Activated T-cell treated with anti-CD3 and anti-CD28 coated beads, Interleukin-2, amount 50 U/mL, for 24 hours (primary cell): ENCODE measurements at regions not wholly inside any gene's neighbourhood (a gene's known extent, or its start where the extent isn't known, plus 50 kb on each side); places are given as distances from the start of the nearest gene placed in this dataset.

ENCODE experiments used
- DNase-seq: peaks from one replicate; pipeline ENCODE4 v3.0.0-alpha.2; 2020
- H3K27ac Mint-ChIP-seq: 2 replicates; pipeline ENCODE4 v1.8.0; 2020; ENCODE audit warnings: mild to moderate bottlenecking, mixed read lengths
- H3K27me3 Mint-ChIP-seq: 2 replicates; pipeline ENCODE4 v1.8.0; 2020; ENCODE audit warnings: mixed read lengths
- H3K36me3 Mint-ChIP-seq: 2 replicates; pipeline ENCODE4 v1.8.0; 2020; ENCODE audit warnings: low read depth, mixed read lengths
- H3K4me1 Mint-ChIP-seq: 2 replicates; pipeline ENCODE4 v1.8.0; 2020; ENCODE audit warnings: low read depth, mixed read lengths
- H3K4me3 Mint-ChIP-seq: 2 replicates; pipeline ENCODE4 v1.8.0; 2020; ENCODE audit warnings: mild to moderate bottlenecking, moderate library complexity, mixed read lengths
- H3K9me3 Mint-ChIP-seq: 2 replicates; pipeline ENCODE4 v1.8.0; 2020; ENCODE audit warnings: mixed read lengths

GRCh38 chr3:35502699-35503098 lies 136.6 kb upstream of the ARPP21 start:
- H3K9me3 Mint-ChIP-seq: peaks cover 9% of the 10 kb centered on the region
- no peaks in the 10 kb centered on the region for H3K4me1 Mint-ChIP-seq
- no peak for DNase-seq
- no peaks in the 10 kb centered on the region for H3K27me3 Mint-ChIP-seq
- H3K27ac Mint-ChIP-seq: no peak overlapping the region
- no peak overlapping the region for H3K4me3 Mint-ChIP-seq
- H3K36me3 Mint-ChIP-seq: no peaks in the 10 kb centered on the region

- Mint-ChIP-seq H3K27me3 (no peaks in the 10 kb centered on the region), H3K9me3 (peaks cover 2% of the 10 kb centered on the region), H3K36me3 (no peaks in the 10 kb centered on the region), H3K27ac (no peak overlapping the region), H3K4me3 (no peak overlapping the region), H3K4me1 (no peaks in the 10 kb centered on the region)
- DNase-seq: no peak
Observed at GRCh38 chr3:35505181-35505580, 134.1 kb upstream of the ARPP21 start.

- Mint-ChIP-seq H3K4me3 (no peak overlapping the region), H3K27me3 (no peaks in the 10 kb centered on the region), H3K9me3 (peaks cover 2% of the 10 kb centered on the region), H3K36me3 (no peaks in the 10 kb centered on the region), H3K4me1 (no peaks in the 10 kb centered on the region), H3K27ac (no peak overlapping the region)
- no peak for DNase-seq
Observed at GRCh38 chr3:35505772-35506171, 133.6 kb upstream of the ARPP21 start.

DNA sequence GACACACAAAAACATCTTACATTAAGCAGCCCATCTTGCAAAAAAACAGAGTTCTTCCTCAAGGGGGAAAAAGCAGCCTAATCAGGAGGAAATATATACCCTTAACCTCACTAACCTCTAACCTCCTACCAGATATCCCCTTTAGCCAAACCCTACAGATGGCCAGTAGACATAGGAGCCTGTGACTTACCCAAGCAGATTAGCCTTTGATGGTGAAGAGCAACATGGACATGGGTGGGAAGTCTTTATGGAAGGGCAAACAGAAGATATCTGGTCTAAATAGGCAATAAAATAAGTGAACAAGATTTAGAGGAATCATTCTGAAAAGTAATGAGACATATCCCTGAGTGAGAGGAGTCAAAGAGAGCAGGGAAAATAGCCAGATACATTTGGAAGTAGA lies 119.4 kb upstream of the ARPP21 start:
- H3K9me3 Mint-ChIP-seq: peaks cover 10% of the 10 kb centered on the region
- H3K4me1 Mint-ChIP-seq: no peaks in the 10 kb centered on the region
- H3K36me3 Mint-ChIP-seq: no peaks in the 10 kb centered on the region
- H3K27me3 Mint-ChIP-seq: no peaks in the 10 kb centered on the region
- H3K27ac Mint-ChIP-seq: no peak overlapping the region
- no peak overlapping the region for H3K4me3 Mint-ChIP-seq
- no peak for DNase-seq

- Mint-ChIP-seq H3K27me3 (no peaks in the 10 kb centered on the region), H3K9me3 (peaks cover 10% of the 10 kb centered on the region), H3K36me3 (no peaks in the 10 kb centered on the region), H3K27ac (no peak overlapping the region), H3K4me3 (no peak overlapping the region), H3K4me1 (no peaks in the 10 kb centered on the region)
- DNase-seq: no peak
Observed at GRCh38 chr3:35521196-35521595, 118.1 kb upstream of the ARPP21 start.

- no peak overlapping the region for H3K4me3 Mint-ChIP-seq
- H3K27me3 Mint-ChIP-seq: no peaks in the 10 kb centered on the region
- no peak overlapping the region for H3K27ac Mint-ChIP-seq
- no peaks in the 10 kb centered on the region for H3K4me1 Mint-ChIP-seq
- no peak for DNase-seq
- no peaks in the 10 kb centered on the region for H3K36me3 Mint-ChIP-seq
- peaks cover 8% of the 10 kb centered on the region for H3K9me3 Mint-ChIP-seq
Observed at GRCh38 chr3:35522450-35522849, 116.9 kb upstream of the ARPP21 start.

DNA sequence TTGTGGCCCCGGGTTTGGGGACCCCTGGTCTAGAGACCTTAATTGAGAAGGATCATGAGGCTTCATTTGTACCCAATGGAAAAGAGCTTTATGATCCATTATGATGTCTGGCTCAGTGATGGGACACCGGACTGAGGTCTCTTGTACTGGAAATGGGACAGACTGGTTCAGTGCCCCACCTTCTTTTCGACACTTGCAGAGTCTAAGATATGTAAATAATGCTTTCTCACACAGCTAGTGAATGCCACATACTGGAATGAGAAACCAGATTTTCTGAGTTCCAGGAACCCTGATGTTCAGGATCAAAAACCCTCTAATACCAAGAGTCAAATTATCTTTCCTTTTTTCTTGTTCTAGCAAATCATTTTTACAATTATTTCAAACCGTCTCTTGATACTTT lies 116.3 kb upstream of the ARPP21 start:
- Mint-ChIP-seq H3K27me3 (no peaks in the 10 kb centered on the region), H3K27ac (no peak overlapping the region), H3K36me3 (no peaks in the 10 kb centered on the region), H3K4me3 (no peak overlapping the region), H3K4me1 (no peaks in the 10 kb centered on the region), H3K9me3 (peaks cover 6% of the 10 kb centered on the region)
- no peak for DNase-seq

DNA sequence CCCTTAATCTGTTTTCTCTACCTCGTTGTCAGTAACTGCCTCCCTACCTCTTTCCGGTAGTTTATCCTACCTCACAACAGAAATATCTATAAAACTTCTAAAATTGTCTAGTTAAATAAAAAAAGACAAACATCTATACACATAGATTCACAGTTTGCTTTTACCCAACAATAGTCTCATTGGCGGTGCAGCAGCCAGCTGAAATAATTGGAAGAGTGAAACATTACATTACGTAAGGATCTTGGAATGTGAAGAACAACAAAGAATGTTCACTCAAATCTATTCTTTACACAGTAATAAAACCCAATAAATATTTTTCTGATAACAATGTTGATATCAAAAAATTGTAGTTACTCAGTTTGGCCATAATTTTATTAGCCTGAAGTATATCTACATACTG lies 115.5 kb upstream of the ARPP21 start:
- Mint-ChIP-seq H3K36me3 (no peaks in the 10 kb centered on the region), H3K4me3 (no peak overlapping the region), H3K4me1 (no peaks in the 10 kb centered on the region), H3K27ac (no peak overlapping the region), H3K27me3 (no peaks in the 10 kb centered on the region), H3K9me3 (peaks cover 5% of the 10 kb centered on the region)
- no peak for DNase-seq

DNA sequence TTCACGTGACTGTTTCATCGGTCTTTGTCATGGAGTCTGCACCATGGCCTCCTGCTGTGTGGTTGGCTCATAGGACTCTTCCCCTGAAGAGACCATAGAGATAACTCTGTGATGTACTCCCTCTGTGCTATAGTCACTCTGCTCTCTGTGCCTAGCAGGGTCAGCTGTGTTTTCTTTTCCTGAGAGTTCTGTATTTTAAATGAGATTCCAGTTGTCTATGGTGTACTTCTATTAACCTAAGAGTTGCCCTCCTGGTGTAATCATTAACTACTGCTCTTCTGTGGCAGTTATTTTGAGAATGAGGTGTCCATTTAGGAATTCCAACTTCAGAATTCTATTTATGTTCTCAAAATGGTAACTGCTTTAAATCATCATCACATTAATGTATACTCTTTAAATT lies 114.5 kb upstream of the ARPP21 start:
- no peaks in the 10 kb centered on the region for H3K4me1 Mint-ChIP-seq
- H3K36me3 Mint-ChIP-seq: no peaks in the 10 kb centered on the region
- no peaks in the 10 kb centered on the region for H3K27me3 Mint-ChIP-seq
- no peak overlapping the region for H3K27ac Mint-ChIP-seq
- H3K9me3 Mint-ChIP-seq: no peaks in the 10 kb centered on the region
- no peak for DNase-seq
- no peak overlapping the region for H3K4me3 Mint-ChIP-seq

GRCh38 chr3:35528728-35529127 lies 110.6 kb upstream of the ARPP21 start:
- Mint-ChIP-seq H3K27me3 (no peaks in the 10 kb centered on the region), H3K9me3 (no peaks in the 10 kb centered on the region), H3K4me3 (no peak overlapping the region), H3K4me1 (no peaks in the 10 kb centered on the region), H3K36me3 (no peaks in the 10 kb centered on the region), H3K27ac (no peak overlapping the region)
- DNase-seq: no peak

GRCh38 chr3:35529337-35529736 lies 110.0 kb upstream of the ARPP21 start:
- Mint-ChIP-seq H3K36me3 (no peaks in the 10 kb centered on the region), H3K9me3 (no peaks in the 10 kb centered on the region), H3K27ac (no peak overlapping the region), H3K4me1 (no peaks in the 10 kb centered on the region), H3K27me3 (no peaks in the 10 kb centered on the region), H3K4me3 (no peak overlapping the region)
- no peak for DNase-seq

DNA sequence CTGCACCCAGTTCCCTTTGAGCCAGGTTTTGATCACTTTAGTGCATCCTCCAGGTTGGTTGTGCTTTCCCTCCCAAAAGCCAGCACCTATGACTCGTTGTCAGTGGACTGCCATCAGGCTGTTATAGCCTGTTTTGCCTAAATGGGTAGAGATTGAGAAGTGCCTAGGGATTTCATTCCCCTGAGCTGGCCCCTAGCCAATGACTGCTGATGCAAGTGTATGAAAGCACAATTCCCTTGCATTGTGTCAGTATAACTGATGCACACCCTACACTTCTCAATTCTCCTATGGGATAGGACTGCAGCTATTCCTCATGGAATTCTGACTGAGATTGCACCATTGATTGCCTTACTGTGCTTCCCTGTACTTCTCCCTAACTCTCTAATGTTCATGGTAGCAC lies 102.1 kb upstream of the ARPP21 start:
- H3K4me3 Mint-ChIP-seq: no peak overlapping the region
- H3K9me3 Mint-ChIP-seq: peaks cover 3% of the 10 kb centered on the region

GRCh38 chr3:35544976-35545375 lies 94.3 kb upstream of the ARPP21 start:
- H3K36me3 Mint-ChIP-seq: no peaks in the 10 kb centered on the region
- no peaks in the 10 kb centered on the region for H3K9me3 Mint-ChIP-seq
- H3K27ac Mint-ChIP-seq: no peak overlapping the region
- no peaks in the 10 kb centered on the region for H3K4me1 Mint-ChIP-seq
- H3K4me3 Mint-ChIP-seq: no peak overlapping the region
- no peaks in the 10 kb centered on the region for H3K27me3 Mint-ChIP-seq
- no peak for DNase-seq

More for the DNA sequence above, 102.1 kb upstream of the ARPP21 start:
- H3K36me3 Mint-ChIP-seq: no peaks in the 10 kb centered on the region
- H3K4me1 Mint-ChIP-seq: no peaks in the 10 kb centered on the region
- no peak overlapping the region for H3K27ac Mint-ChIP-seq
- no peak for DNase-seq
- no peaks in the 10 kb centered on the region for H3K27me3 Mint-ChIP-seq

GRCh38 chr3:35549690-35550089 lies 89.6 kb upstream of the ARPP21 start:
- no peak for DNase-seq
- no peaks in the 10 kb centered on the region for H3K9me3 Mint-ChIP-seq
- H3K4me3 Mint-ChIP-seq: no peak overlapping the region
- H3K27ac Mint-ChIP-seq: no peak overlapping the region
- no peaks in the 10 kb centered on the region for H3K27me3 Mint-ChIP-seq
- no peaks in the 10 kb centered on the region for H3K36me3 Mint-ChIP-seq
- no peaks in the 10 kb centered on the region for H3K4me1 Mint-ChIP-seq

DNA sequence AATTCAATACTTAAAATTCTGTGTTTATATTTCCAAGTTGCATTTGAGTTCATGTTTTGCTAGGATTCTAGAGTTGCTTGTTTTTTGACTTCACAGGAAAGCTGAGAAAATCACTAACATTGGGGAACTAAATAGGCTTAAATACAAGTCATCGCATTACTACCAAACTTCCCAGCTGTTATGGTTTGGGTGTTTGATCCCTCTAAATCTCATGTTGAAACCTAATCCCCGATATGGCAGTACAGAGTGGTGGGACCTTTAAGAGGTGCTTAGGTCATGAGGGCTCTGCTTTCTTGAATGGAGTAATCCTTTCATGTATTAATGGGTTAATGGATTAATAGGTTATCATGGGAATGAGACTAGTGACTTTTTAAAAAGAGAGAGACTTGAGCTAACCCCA lies 77.2 kb upstream of the ARPP21 start:
- Mint-ChIP-seq H3K4me1 (no peaks in the 10 kb centered on the region), H3K27ac (no peak overlapping the region), H3K9me3 (no peaks in the 10 kb centered on the region), H3K27me3 (no peaks in the 10 kb centered on the region), H3K4me3 (no peak overlapping the region), H3K36me3 (no peaks in the 10 kb centered on the region)
- no peak for DNase-seq

- H3K4me3 Mint-ChIP-seq: no peak overlapping the region
- H3K27me3 Mint-ChIP-seq: no peaks in the 10 kb centered on the region
- H3K4me1 Mint-ChIP-seq: no peaks in the 10 kb centered on the region
- no peak for DNase-seq
- no peak overlapping the region for H3K27ac Mint-ChIP-seq
- H3K36me3 Mint-ChIP-seq: no peaks in the 10 kb centered on the region
- H3K9me3 Mint-ChIP-seq: no peaks in the 10 kb centered on the region
Observed at GRCh38 chr3:35565048-35565447, 74.3 kb upstream of the ARPP21 start.
